HG02759 (cell line): ENCODE measurements at regions not wholly inside any gene's neighbourhood (a gene's known extent, or its start where the extent isn't known, plus 50 kb on each side); places are given as distances from the start of the nearest gene placed in this dataset.

ENCODE experiments used
- ATAC-seq: cut with Tn5 transposase; IDR thresholded peaks from one replicate; pipeline ENCODE4 v1.9.1; 2021; ENCODE audit warnings: mild to moderate bottlenecking, moderate library complexity; ENCODE audit not compliant: unreplicated experiment

- ATAC-seq, result no peak
Observed at GRCh38 chr20:51269671-51270070, 246.8 kb upstream of the KCNG1 start.

- ATAC-seq, result no peak
Observed at GRCh38 chr20:51267679-51268078, 244.8 kb upstream of the KCNG1 start.

- ATAC-seq, result no peak
Observed at GRCh38 chr20:51266353-51266752, 243.4 kb upstream of the KCNG1 start.

- no peak for ATAC-seq
Observed at GRCh38 chr20:51265361-51265760, 242.5 kb upstream of the KCNG1 start.

- ATAC-seq, result no peak
Observed at GRCh38 chr20:51262240-51262639, 239.3 kb upstream of the KCNG1 start.

- ATAC-seq, result no peak
Observed at GRCh38 chr20:51259455-51259854, 236.5 kb upstream of the KCNG1 start.

- ATAC-seq, result no peak
Observed at GRCh38 chr20:51258582-51259165, 235.8 kb upstream of the KCNG1 start.

GRCh38 chr20:51255417-51255816 is 232.5 kb upstream of the KCNG1 start:
- no peak for ATAC-seq

GRCh38 chr20:51253280-51253679 is 230.4 kb upstream of the KCNG1 start:
- ATAC-seq, result no peak

GRCh38 chr20:51249781-51250180 is 226.9 kb upstream of the KCNG1 start:
- ATAC-seq, result no peak

GRCh38 chr20:51249215-51249614 is 226.3 kb upstream of the KCNG1 start:
- ATAC-seq, result no peak

- no peak for ATAC-seq
Observed at GRCh38 chr20:51244466-51244865, 221.6 kb upstream of the KCNG1 start.

GRCh38 chr20:51238675-51239305 is 215.9 kb upstream of the KCNG1 start:
- no peak for ATAC-seq

GRCh38 chr20:51237791-51238190 is 214.9 kb upstream of the KCNG1 start:
- ATAC-seq, result no peak

- ATAC-seq, result no peak
Observed at GRCh38 chr20:51237278-51237677, 214.4 kb upstream of the KCNG1 start.

- ATAC-seq, result no peak
Observed at GRCh38 chr20:51236421-51236820, 213.5 kb upstream of the KCNG1 start.

- ATAC-seq, result no peak
Observed at GRCh38 chr20:51233345-51233744, 210.4 kb upstream of the KCNG1 start.

- ATAC-seq, result no peak
Observed at GRCh38 chr20:51230727-51231126, 207.8 kb upstream of the KCNG1 start.

- no peak for ATAC-seq
Observed at GRCh38 chr20:51228763-51229162, 205.9 kb upstream of the KCNG1 start.

- ATAC-seq, result no peak
Observed at GRCh38 chr20:51227744-51228143, 204.8 kb upstream of the KCNG1 start.

- no peak for ATAC-seq
Observed at GRCh38 chr20:51223183-51223720, 200.3 kb upstream of the KCNG1 start.

- ATAC-seq, result no peak
Observed at GRCh38 chr20:51221791-51222408, 199.0 kb upstream of the KCNG1 start.
